ENCODE measurements at regions not wholly inside any gene's neighbourhood (a gene's known extent, or its start where the extent isn't known, plus 50 kb on each side); places are given as distances from the start of the nearest gene placed in this dataset.

GRCh38 chr7:22587322-22587721 is 87.3 kb upstream of the STEAP1B start:
- TF ChIP-seq POLR2A (IDR thresholded peaks at IDR 0.05; ENCODE audit: low read depth, low read length) (no peak), POLR2AphosphoS5 (IDR thresholded peaks at IDR 0.05; ENCODE audit: low read depth, low read length) (no peak), TAF1 (IDR thresholded peaks at IDR 0.05; ENCODE audit: borderline replicate concordance, low read depth, low read length) (no peak)
